Testis (tissue), 2 donors: ENCODE measurements at regions not wholly inside any gene's neighbourhood (a gene's known extent, or its start where the extent isn't known, plus 50 kb on each side); places are given as distances from the start of the nearest gene placed in this dataset.

ENCODE experiments used
- POLR2A ChIP-seq: fragments of 450-650 bp; IDR thresholded peaks from one replicate; pipeline ENCODE4 v1.6.1; 2017; ENCODE audit warnings: antibody characterized with exemption, mild to moderate bottlenecking, moderate library complexity
- TF ChIP-seq, protein P1 (sequence below), 3 experiments: fragments of 450-650 bp in 2 of 3; fragments of 200-600 bp in 1 of 3; sonication (generic) in 1 of 3; IDR thresholded peaks; one replicate each; pipeline ENCODE4 v1.5.1; 2016 to 2019; ENCODE audit warnings: antibody characterized with exemption in 3 of 3, mild to moderate bottlenecking in 2 of 3, moderate library complexity in 1 of 3

DNA sequence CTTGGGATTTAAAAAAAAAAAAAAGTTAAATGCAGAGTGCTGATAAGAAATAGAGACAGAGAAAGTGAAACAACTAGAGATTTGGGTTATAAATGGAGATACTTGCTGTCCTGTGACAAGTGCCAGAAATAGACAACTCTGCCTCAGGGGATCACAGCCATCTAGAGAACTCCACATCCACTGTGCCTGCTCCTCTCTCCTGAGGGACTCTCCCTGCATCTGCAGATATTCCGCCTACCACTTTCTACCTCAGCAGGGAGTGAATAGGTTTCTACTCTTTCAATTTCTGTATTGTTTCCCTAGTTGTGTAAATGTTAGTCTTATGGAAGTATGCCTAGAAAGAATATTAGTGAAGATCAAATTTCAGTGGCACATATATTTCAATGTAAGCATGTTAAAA is 307.2 kb downstream of the HTR1A start:
- TF ChIP-seq, protein P1, sequence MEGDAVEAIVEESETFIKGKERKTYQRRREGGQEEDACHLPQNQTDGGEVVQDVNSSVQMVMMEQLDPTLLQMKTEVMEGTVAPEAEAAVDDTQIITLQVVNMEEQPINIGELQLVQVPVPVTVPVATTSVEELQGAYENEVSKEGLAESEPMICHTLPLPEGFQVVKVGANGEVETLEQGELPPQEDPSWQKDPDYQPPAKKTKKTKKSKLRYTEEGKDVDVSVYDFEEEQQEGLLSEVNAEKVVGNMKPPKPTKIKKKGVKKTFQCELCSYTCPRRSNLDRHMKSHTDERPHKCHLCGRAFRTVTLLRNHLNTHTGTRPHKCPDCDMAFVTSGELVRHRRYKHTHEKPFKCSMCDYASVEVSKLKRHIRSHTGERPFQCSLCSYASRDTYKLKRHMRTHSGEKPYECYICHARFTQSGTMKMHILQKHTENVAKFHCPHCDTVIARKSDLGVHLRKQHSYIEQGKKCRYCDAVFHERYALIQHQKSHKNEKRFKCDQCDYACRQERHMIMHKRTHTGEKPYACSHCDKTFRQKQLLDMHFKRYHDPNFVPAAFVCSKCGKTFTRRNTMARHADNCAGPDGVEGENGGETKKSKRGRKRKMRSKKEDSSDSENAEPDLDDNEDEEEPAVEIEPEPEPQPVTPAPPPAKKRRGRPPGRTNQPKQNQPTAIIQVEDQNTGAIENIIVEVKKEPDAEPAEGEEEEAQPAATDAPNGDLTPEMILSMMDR (IDR thresholded peaks at IDR 0.05): no peak
- TF ChIP-seq POLR2A: no peak
